ENCODE measurements at regions not wholly inside any gene's neighbourhood (a gene's known extent, or its start where the extent isn't known, plus 50 kb on each side); places are given as distances from the start of the nearest gene placed in this dataset.

GRCh38 chr6:66771626-66772025 lies 1064.6 kb upstream of the EYS start:
- H3K27ac Mint-ChIP-seq: no peak overlapping the region
- H3K4me1 Mint-ChIP-seq (ENCODE audit: low read depth): no peaks in the 10 kb centered on the region
- no peaks in the 10 kb centered on the region for H3K36me3 Mint-ChIP-seq (ENCODE audit: low read depth)
- H3K9me3 Mint-ChIP-seq: peaks cover 29% of the 10 kb centered on the region
- H3K4me3 Mint-ChIP-seq: no peak overlapping the region
- no peaks in the 10 kb centered on the region for H3K27me3 Mint-ChIP-seq
- intact Hi-C loops (cut with micrococcal nuclease): no loop called here

DNA sequence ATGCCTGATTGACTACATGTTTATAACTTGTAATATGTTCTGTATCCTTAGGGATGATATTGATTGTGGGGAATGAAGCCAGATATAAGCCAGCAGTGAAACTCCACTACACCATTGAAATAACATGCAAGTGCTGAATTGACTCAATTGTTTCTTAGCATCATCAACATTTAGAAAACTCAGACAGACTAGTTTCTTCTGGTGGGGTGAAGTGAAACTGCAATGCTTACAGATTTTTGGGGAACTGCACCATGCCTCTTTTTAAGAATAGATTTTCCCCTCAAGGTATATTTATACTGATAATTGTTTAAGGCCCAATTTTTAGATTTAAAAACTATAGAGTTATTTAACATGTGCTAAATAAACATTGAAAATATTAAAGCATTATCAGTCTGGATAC lies 1044.6 kb upstream of the EYS start:
- Mint-ChIP-seq H3K27ac (no peak overlapping the region), H3K4me3 (no peak overlapping the region), H3K9me3 (peaks cover 18% of the 10 kb centered on the region), H3K36me3 (ENCODE audit: low read depth) (no peaks in the 10 kb centered on the region), H3K27me3 (no peaks in the 10 kb centered on the region), H3K4me1 (ENCODE audit: low read depth) (no peaks in the 10 kb centered on the region)
- intact Hi-C loops (cut with micrococcal nuclease): no loop called here

GRCh38 chr6:66740346-66740745 lies 1033.3 kb upstream of the EYS start:
- Mint-ChIP-seq H3K36me3 (ENCODE audit: low read depth) (no peaks in the 10 kb centered on the region), H3K4me3 (no peak overlapping the region), H3K27ac (no peak overlapping the region), H3K4me1 (ENCODE audit: low read depth) (no peaks in the 10 kb centered on the region), H3K27me3 (no peaks in the 10 kb centered on the region), H3K9me3 (peaks cover 21% of the 10 kb centered on the region)
- intact Hi-C loops (cut with micrococcal nuclease): no loop called here

DNA sequence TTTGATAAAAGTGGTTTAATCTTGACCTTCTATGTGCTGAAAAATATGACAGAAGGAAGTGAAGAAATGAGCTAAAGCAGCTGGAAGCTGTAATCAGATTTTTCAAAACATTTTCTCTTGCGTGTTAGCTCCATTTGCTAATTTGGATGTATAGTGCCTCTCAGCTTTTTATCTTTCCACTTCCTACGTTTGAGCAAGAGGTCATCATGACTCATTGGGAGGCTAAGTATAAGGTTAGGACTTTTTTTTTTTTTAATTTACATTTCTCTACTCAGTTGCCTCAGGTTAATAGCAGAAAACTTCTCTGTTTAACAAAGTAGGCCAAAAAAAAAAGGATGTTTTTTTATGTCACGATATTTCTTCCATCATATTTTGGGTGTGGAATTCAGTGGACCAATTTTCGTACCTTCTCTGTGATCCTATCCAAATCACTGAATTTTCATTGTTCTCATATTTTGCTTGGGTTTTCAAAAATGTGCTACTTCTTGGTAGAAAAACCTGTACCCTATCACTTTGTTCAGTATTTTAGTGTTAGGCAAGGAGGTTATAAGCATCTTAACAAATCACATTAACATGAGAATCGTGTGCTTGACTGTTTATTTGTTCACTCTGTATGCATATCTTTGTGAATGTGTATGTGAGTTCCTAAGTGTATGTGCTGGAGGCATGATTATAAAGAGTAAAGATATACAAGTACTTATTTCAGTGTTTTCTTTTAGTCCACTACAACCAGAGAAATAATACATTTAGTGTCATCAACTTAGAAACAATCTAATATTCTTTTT lies 1028.3 kb upstream of the EYS start:
- H3K4me1 Mint-ChIP-seq (ENCODE audit: low read depth): no peaks in the 10 kb centered on the region
- intact Hi-C loops (cut with micrococcal nuclease): no loop called here
- H3K27ac Mint-ChIP-seq: no peak overlapping the region

GRCh38 chr6:66731310-66731709 lies 1024.3 kb upstream of the EYS start:
- no peak overlapping the region for H3K27ac Mint-ChIP-seq
- no peak overlapping the region for H3K4me3 Mint-ChIP-seq
- H3K9me3 Mint-ChIP-seq: no peaks in the 10 kb centered on the region
- no peaks in the 10 kb centered on the region for H3K36me3 Mint-ChIP-seq (ENCODE audit: low read depth)
- no peaks in the 10 kb centered on the region for H3K27me3 Mint-ChIP-seq
- H3K4me1 Mint-ChIP-seq (ENCODE audit: low read depth): no peaks in the 10 kb centered on the region
- intact Hi-C loops (cut with micrococcal nuclease): no loop called here

More for the DNA sequence above, 1028.3 kb upstream of the EYS start:
- no peaks in the 10 kb centered on the region for H3K36me3 Mint-ChIP-seq (ENCODE audit: low read depth)
- no peak overlapping the region for H3K4me3 Mint-ChIP-seq
- no peaks in the 10 kb centered on the region for H3K27me3 Mint-ChIP-seq
- peaks cover 17% of the 10 kb centered on the region for H3K9me3 Mint-ChIP-seq

GRCh38 chr6:66725670-66726069 lies 1018.6 kb upstream of the EYS start:
- H3K36me3 Mint-ChIP-seq (ENCODE audit: low read depth): no peaks in the 10 kb centered on the region
- no peak overlapping the region for H3K4me3 Mint-ChIP-seq
- intact Hi-C loops (cut with micrococcal nuclease): no loop called here
- H3K4me1 Mint-ChIP-seq (ENCODE audit: low read depth): no peaks in the 10 kb centered on the region
- H3K27ac Mint-ChIP-seq: no peak overlapping the region
- no peaks in the 10 kb centered on the region for H3K27me3 Mint-ChIP-seq
- H3K9me3 Mint-ChIP-seq: no peaks in the 10 kb centered on the region

GRCh38 chr6:66717801-66718200 lies 1010.8 kb upstream of the EYS start:
- H3K36me3 Mint-ChIP-seq (ENCODE audit: low read depth): no peaks in the 10 kb centered on the region
- H3K27me3 Mint-ChIP-seq: no peaks in the 10 kb centered on the region
- intact Hi-C loops (cut with micrococcal nuclease): no loop called here
- no peak overlapping the region for H3K4me3 Mint-ChIP-seq
- no peak overlapping the region for H3K27ac Mint-ChIP-seq
- H3K4me1 Mint-ChIP-seq (ENCODE audit: low read depth): no peaks in the 10 kb centered on the region
- peaks cover 10% of the 10 kb centered on the region for H3K9me3 Mint-ChIP-seq

- Mint-ChIP-seq H3K4me3 (no peak overlapping the region), H3K9me3 (peaks cover 20% of the 10 kb centered on the region), H3K36me3 (ENCODE audit: low read depth) (no peaks in the 10 kb centered on the region), H3K4me1 (ENCODE audit: low read depth) (no peaks in the 10 kb centered on the region), H3K27me3 (no peaks in the 10 kb centered on the region), H3K27ac (no peak overlapping the region)
- intact Hi-C loops (cut with micrococcal nuclease): no loop called here
Observed at GRCh38 chr6:66699385-66699784, 992.4 kb upstream of the EYS start.

GRCh38 chr6:66689608-66690007 lies 982.6 kb upstream of the EYS start:
- Mint-ChIP-seq H3K27ac (no peak overlapping the region), H3K4me3 (no peak overlapping the region), H3K9me3 (peaks cover 21% of the 10 kb centered on the region), H3K27me3 (no peaks in the 10 kb centered on the region), H3K4me1 (ENCODE audit: low read depth) (no peaks in the 10 kb centered on the region), H3K36me3 (ENCODE audit: low read depth) (no peaks in the 10 kb centered on the region)
- intact Hi-C loops (cut with micrococcal nuclease): no loop called here

DNA sequence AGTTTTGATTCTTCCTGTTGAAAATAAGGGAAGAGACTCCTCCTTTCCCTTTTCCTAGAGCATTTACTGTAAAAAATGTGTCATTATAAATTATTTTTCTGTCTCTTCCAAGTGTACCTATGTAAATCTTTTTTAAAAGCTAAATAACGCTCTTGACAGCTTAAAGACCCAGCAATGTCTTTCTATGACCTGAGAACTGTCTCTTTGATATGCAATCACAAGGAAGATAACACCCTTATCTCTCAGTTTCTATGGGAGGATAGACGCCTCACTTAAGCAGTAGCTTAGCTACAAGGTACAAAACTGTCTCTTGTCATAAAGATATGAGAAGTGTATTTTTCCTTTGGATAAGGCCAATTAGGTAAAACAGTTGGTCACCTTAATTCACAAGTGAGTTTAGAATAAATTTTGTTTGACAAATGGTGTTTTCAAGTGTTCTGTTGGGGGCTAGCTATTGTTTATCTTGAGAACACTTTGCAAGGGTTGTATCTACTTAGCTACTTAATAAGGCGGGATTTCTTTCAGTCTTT lies 980.6 kb upstream of the EYS start:
- H3K9me3 Mint-ChIP-seq: peaks cover 21% of the 10 kb centered on the region
- no peaks in the 10 kb centered on the region for H3K27me3 Mint-ChIP-seq
- H3K36me3 Mint-ChIP-seq (ENCODE audit: low read depth): no peaks in the 10 kb centered on the region
- no peak overlapping the region for H3K27ac Mint-ChIP-seq
- intact Hi-C loops (cut with micrococcal nuclease): no loop called here
- H3K4me1 Mint-ChIP-seq (ENCODE audit: low read depth): no peaks in the 10 kb centered on the region
- no peak overlapping the region for H3K4me3 Mint-ChIP-seq

DNA sequence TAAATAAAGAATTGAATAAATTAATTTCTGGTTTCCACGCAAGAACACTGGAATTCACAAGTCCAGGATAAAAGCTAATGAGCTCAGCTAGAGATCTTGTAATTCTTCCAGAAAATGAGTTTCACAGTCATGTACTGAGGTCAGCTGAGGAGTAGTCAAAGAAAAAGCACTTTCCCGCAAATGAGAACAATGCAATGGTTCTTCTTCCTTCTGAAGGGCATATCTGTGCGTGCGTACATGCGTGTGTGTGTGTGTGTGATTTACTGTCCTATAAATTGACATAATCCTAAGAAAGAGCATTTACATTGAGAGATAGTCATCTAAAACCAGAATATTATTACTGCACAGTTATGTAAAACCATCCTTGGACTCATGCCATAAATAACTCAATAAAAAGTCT lies 968.9 kb upstream of the EYS start:
- Mint-ChIP-seq H3K4me1 (ENCODE audit: low read depth) (no peaks in the 10 kb centered on the region), H3K27ac (no peak overlapping the region)
- intact Hi-C loops (cut with micrococcal nuclease): no loop called here

GRCh38 chr6:66664112-66664511 lies 957.1 kb upstream of the EYS start:
- H3K27ac Mint-ChIP-seq: no peak overlapping the region
- no peaks in the 10 kb centered on the region for H3K36me3 Mint-ChIP-seq (ENCODE audit: low read depth)
- no peaks in the 10 kb centered on the region for H3K27me3 Mint-ChIP-seq
- no peaks in the 10 kb centered on the region for H3K4me1 Mint-ChIP-seq (ENCODE audit: low read depth)
- no peak overlapping the region for H3K4me3 Mint-ChIP-seq
- H3K9me3 Mint-ChIP-seq: no peaks in the 10 kb centered on the region
- intact Hi-C loops (cut with micrococcal nuclease): no loop called here

More for the DNA sequence above, 968.9 kb upstream of the EYS start:
- Mint-ChIP-seq H3K27me3 (no peaks in the 10 kb centered on the region), H3K36me3 (ENCODE audit: low read depth) (no peaks in the 10 kb centered on the region), H3K4me3 (no peak overlapping the region), H3K9me3 (no peaks in the 10 kb centered on the region)

DNA sequence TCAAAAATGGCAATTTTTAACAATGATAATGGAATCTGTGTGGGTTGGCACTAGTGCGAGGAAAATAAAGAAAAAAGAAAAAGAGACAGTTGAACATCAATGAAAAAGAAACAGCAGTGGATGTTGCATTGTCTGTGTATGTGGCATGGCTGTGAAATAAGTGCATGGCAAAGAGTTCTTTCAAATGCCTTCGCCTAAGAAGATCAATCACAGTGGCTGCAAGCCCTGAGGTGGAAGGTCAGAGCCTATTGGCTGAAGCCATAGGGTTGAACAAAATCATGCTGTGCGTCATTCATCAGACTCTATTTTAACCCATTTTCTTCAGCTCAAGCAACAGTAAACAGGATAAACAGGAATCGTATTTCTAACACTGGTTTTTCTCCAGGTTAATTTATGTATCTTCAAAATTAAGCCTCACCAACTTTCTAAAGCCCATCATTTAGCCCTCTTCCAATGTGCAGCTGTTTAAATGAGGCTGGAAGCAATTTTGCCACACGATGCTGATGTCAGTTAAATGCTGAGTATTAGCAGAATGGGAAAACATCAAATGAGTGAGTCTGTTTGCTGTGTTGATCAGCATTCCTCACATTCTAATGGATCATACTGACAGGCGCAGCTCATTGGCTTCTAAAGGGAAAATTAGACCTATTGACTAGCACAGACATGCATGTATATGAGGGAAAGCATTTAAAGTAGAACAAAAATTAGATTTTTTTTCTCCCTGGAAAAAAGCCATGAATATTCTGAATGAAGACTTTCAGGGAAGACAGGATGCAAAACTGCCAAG lies 955.9 kb upstream of the EYS start:
- no peak overlapping the region for H3K27ac Mint-ChIP-seq
- no peaks in the 10 kb centered on the region for H3K27me3 Mint-ChIP-seq
- intact Hi-C loops (cut with micrococcal nuclease): no loop called here
- H3K9me3 Mint-ChIP-seq: no peaks in the 10 kb centered on the region
- no peak overlapping the region for H3K4me3 Mint-ChIP-seq
- no peaks in the 10 kb centered on the region for H3K4me1 Mint-ChIP-seq (ENCODE audit: low read depth)
- H3K36me3 Mint-ChIP-seq (ENCODE audit: low read depth): no peaks in the 10 kb centered on the region

DNA sequence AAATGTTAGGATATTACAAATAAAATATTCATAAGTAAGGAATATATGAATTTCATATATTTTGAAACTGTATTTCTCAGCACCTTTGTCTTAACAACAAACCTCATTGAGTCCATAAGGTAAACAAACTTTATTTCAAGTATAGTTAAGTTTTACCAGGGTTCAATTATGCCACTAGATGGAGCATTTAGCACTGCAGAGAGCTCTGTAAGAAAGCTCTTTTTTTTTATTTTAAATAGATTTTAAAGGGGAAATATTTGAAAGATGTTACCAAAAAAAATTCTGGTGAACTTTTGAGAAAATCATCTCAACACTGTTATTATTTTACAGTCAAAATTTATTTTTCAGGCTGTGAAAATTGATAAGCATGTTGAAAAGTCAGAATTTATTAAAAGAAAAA lies 955.2 kb upstream of the EYS start:
- no peaks in the 10 kb centered on the region for H3K36me3 Mint-ChIP-seq (ENCODE audit: low read depth)
- no peak overlapping the region for H3K27ac Mint-ChIP-seq
- no peaks in the 10 kb centered on the region for H3K4me1 Mint-ChIP-seq (ENCODE audit: low read depth)
- intact Hi-C loops (cut with micrococcal nuclease): no loop called here
- no peaks in the 10 kb centered on the region for H3K27me3 Mint-ChIP-seq
- H3K4me3 Mint-ChIP-seq: no peak overlapping the region
- H3K9me3 Mint-ChIP-seq: peaks cover 2% of the 10 kb centered on the region
